ENCODE measurements at regions not wholly inside any gene's neighbourhood (a gene's known extent, or its start where the extent isn't known, plus 50 kb on each side); places are given as distances from the start of the nearest gene placed in this dataset.

DNA sequence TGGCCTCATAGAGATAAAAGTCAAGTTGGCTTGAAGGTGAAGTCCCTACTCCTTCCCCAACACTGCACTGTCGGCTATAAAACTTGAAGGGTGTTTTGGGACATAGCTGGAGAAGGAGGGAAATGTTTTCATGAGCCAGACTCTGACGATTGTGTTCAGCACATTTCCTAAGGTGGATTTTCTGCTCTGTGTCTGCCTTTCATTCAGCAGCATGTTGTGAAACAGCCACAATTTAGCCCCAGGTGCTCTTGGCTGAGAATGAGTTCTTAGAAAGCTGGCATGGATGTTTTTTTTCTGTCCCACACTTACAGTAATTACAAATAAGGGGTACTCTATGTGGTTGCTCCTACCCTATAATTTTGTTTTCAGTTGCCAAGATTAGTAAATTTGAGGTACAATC lies 492.4 kb downstream of the MCTP2 start:
- Histone ChIP-seq H3K9me3 (no peaks in the 10 kb centered on the region), H3K27ac (no peak overlapping the region), H3K27me3 (peaks cover 0 to 31% (median 0%) of the 10 kb centered on the region in 4 donors), H3K36me3 (no peaks in the 10 kb centered on the region), H3K4me1 (no peaks in the 10 kb centered on the region), H3K4me3 (no peak overlapping the region)
- DNase-seq: no peak
- 33 to 42% methylated on average over 2 of the region's 2 CpGs for WGBS, 2 donors
- intact Hi-C loops (cut with DNase I): no loop called here
- TF ChIP-seq, protein P1, sequence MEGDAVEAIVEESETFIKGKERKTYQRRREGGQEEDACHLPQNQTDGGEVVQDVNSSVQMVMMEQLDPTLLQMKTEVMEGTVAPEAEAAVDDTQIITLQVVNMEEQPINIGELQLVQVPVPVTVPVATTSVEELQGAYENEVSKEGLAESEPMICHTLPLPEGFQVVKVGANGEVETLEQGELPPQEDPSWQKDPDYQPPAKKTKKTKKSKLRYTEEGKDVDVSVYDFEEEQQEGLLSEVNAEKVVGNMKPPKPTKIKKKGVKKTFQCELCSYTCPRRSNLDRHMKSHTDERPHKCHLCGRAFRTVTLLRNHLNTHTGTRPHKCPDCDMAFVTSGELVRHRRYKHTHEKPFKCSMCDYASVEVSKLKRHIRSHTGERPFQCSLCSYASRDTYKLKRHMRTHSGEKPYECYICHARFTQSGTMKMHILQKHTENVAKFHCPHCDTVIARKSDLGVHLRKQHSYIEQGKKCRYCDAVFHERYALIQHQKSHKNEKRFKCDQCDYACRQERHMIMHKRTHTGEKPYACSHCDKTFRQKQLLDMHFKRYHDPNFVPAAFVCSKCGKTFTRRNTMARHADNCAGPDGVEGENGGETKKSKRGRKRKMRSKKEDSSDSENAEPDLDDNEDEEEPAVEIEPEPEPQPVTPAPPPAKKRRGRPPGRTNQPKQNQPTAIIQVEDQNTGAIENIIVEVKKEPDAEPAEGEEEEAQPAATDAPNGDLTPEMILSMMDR (IDR thresholded peaks at IDR 0.05): no peak
- no peak for TF ChIP-seq POLR2A (IDR thresholded peaks at IDR 0.05)

GRCh38 chr15:94731286-94731685 lies 499.9 kb downstream of the MCTP2 start:
- TF ChIP-seq POLR2A (IDR thresholded peaks at IDR 0.05): no peak
- TF ChIP-seq, protein P1 (IDR thresholded peaks at IDR 0.05): no peak
- intact Hi-C loops (cut with DNase I): no loop called here
- Histone ChIP-seq H3K4me1 (no peaks in the 10 kb centered on the region), H3K9me3 (no peaks in the 10 kb centered on the region), H3K27me3 (peaks cover 0 to 2% (median 0%) of the 10 kb centered on the region in 4 donors), H3K36me3 (no peaks in the 10 kb centered on the region), H3K4me3 (no peak overlapping the region), H3K27ac (no peak overlapping the region)
- no peak for DNase-seq
- WGBS, 2 donors: 65 to 88% methylated on average over 3 of the region's 3 CpGs

DNA sequence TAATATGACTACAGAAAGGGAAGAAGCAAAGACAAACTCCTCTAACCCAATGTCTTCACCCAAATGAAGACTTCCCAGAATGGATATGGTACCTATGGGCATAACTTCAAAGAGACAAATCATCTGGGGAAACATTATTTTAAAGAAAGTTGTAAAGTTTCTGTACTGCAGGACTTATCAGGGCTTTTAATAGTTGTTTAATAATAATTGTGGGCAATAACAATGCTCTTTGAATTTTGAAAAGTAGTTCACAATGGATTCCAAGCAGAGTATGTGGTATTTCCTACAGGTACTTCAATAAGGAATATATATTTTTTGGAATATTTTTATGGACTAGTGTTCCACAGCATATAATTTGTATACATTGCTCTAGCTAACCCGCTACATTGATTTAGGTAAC lies 503.1 kb downstream of the MCTP2 start:
- Histone ChIP-seq H3K36me3 (no peaks in the 10 kb centered on the region), H3K27me3 (no peaks in the 10 kb centered on the region), H3K27ac (no peak overlapping the region), H3K4me3 (no peak overlapping the region), H3K9me3 (no peaks in the 10 kb centered on the region), H3K4me1 (no peaks in the 10 kb centered on the region)
- TF ChIP-seq POLR2A (IDR thresholded peaks at IDR 0.05): no peak
- TF ChIP-seq, protein P1 (IDR thresholded peaks at IDR 0.05): no peak
- intact Hi-C loops (cut with DNase I): no loop called here
- no peak for DNase-seq
- 92% methylated on average over 1 of the region's 1 CpG for WGBS, 2 donors

DNA sequence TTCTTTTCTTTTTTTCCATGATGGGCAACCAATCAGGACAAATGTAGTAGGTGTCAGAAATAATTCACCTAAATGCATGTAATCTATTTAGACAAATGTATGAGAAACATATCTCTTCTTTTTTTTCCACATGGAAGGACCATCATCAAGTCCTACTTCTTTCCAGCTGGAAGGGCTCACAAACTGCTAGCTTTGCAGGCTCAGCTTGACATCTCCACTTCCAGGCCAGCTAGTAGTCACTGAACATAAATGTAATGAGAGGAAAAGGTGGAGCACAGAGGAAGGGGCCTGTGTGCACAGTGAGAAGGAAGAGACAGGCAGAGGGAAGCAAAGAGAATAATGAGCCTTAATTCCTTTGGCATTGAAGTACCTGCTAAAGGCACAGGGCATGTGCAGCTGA lies 504.9 kb downstream of the MCTP2 start:
- no peaks in the 10 kb centered on the region for H3K4me1 ChIP-seq
- no peak for TF ChIP-seq POLR2A (IDR thresholded peaks at IDR 0.05)
- no peaks in the 10 kb centered on the region for H3K36me3 ChIP-seq
- H3K27me3 ChIP-seq: no peaks in the 10 kb centered on the region
- no peak overlapping the region for H3K4me3 ChIP-seq
- no peak overlapping the region for H3K27ac ChIP-seq
- no peaks in the 10 kb centered on the region for H3K9me3 ChIP-seq
- intact Hi-C loops (cut with DNase I): no loop called here
- DNase-seq: no peak

- Histone ChIP-seq H3K4me3 (no peak overlapping the region), H3K9me3 (no peaks in the 10 kb centered on the region), H3K36me3 (no peaks in the 10 kb centered on the region), H3K27ac (no peak overlapping the region), H3K4me1 (no peaks in the 10 kb centered on the region), H3K27me3 (peaks cover 0 to 7% (median 0%) of the 10 kb centered on the region in 4 donors)
- intact Hi-C loops (cut with DNase I): no loop called here
- 68 to 81% methylated on average over 3 of the region's 3 CpGs for WGBS, 2 donors
- DNase-seq: no peak
- TF ChIP-seq, protein P1 (IDR thresholded peaks at IDR 0.05): no peak
- no peak for TF ChIP-seq POLR2A (IDR thresholded peaks at IDR 0.05)
Measured at GRCh38 chr15:94739639-94740038, 508.3 kb downstream of the MCTP2 start.

DNA sequence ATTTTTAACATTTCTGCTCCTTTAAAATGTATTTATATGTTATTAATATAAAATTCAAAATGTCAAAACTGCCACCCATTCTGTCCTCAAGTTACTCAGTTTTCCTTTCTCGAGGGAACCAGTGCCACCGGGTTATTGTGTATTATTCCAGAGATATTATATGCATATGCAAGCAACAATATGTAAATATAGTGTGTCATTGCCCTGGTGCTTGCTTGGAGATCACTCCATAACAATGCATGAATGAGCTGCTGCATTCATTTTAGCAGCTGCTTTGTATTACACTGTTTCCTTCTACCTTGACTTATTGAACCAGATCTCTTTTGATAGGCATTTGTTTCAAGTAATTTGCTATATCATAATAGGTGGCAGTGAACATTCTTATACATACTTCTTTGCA lies 509.1 kb downstream of the MCTP2 start:
- intact Hi-C loops (cut with DNase I): no loop called here
- no peak for DNase-seq
- 43 to 54% methylated on average over 2 of the region's 2 CpGs for WGBS, 2 donors
- Histone ChIP-seq H3K4me1 (no peaks in the 10 kb centered on the region), H3K27me3 (peaks cover 0 to 11% (median 0%) of the 10 kb centered on the region in 4 donors), H3K9me3 (no peaks in the 10 kb centered on the region), H3K27ac (no peak overlapping the region), H3K4me3 (no peak overlapping the region), H3K36me3 (no peaks in the 10 kb centered on the region)
- TF ChIP-seq POLR2A (IDR thresholded peaks at IDR 0.05): no peak
- TF ChIP-seq, protein P1 (IDR thresholded peaks at IDR 0.05): no peak
